IMR-90 (cell line): ENCODE measurements at regions not wholly inside any gene's neighbourhood (a gene's known extent, or its start where the extent isn't known, plus 50 kb on each side); places are given as distances from the start of the nearest gene placed in this dataset.
"Not testable (repeated sequence)": the region's sequence is repeated elsewhere in the genome, so short reads cannot be mapped to it uniquely, and the experiment has no call there.

Experiments used
- ATAC-seq: fragments of 200-7000 bp; cut with Tn5 transposase; 2 replicates; pipeline ENCODE4 v1.9.1; 2020; ENCODE audit warnings: low read depth, mild to moderate bottlenecking, moderate library complexity
- BruUV-seq: library from RNA; stranded (reverse); fragments of 400-500 nt; replicated peaks from 2 replicates; lab custom pipeline; 2021; lab: Mats Ljungman, UMichigan
- CTCF ChIA-PET: fragments of 300-600 bp; formaldehyde crosslinking; extraction: SDS; loops from one replicate; lab custom pipeline; 2021; ENCODE audit warnings: antibody characterized with exemption; lab: Yijun Ruan, JAX
- POLR2A ChIA-PET: fragments of 300-600 bp; sonication (Branson Sonifier 250); formaldehyde crosslinking; loops from one replicate; lab custom pipeline; 2022; ENCODE audit warnings: antibody characterized with exemption; ENCODE audit not compliant: unreplicated experiment; lab: Charles Lee
- DNase-seq: peaks from one replicate; pipeline ENCODE4 v3.0.0; 2013
- H2AFZ ChIP-seq: replicated peaks from 2 replicates; pipeline ENCODE3; 2013; ENCODE audit warnings: low read length, mild to moderate bottlenecking; ENCODE audit not compliant: poor library complexity
- H2AK5ac ChIP-seq: 2 replicates; pipeline ENCODE4 v1.6.1; 2013; ENCODE audit warnings: low read depth, low read length, inconsistent platforms
- H2AK9ac ChIP-seq: replicated peaks from 2 replicates; pipeline ENCODE3; 2013; ENCODE audit warnings: mild to moderate bottlenecking, low read depth, low read length, moderate library complexity; ENCODE audit not compliant: poor library complexity
- H2BK120ac ChIP-seq: 2 replicates; pipeline ENCODE4 v1.6.1; 2013; ENCODE audit warnings: low read depth, low read length, inconsistent platforms
- H2BK15ac ChIP-seq: 3 replicates; pipeline ENCODE4 v1.6.1; 2013; ENCODE audit warnings: low read depth, low read length, inconsistent platforms
- H2BK20ac ChIP-seq: 2 replicates; pipeline ENCODE4 v1.6.1; 2013; ENCODE audit warnings: low read depth, mild to moderate bottlenecking, inconsistent platforms, low read length, moderate library complexity
- H2BK5ac ChIP-seq: 2 replicates; pipeline ENCODE4 v1.6.1; 2013; ENCODE audit warnings: mild to moderate bottlenecking, low read depth, low read length, inconsistent platforms; ENCODE audit not compliant: poor library complexity, severe bottlenecking
- H3K14ac ChIP-seq: replicated peaks from 2 replicates; pipeline ENCODE4 v1.6.1; 2013; ENCODE audit warnings: low read depth, low read length, inconsistent platforms
- H3K18ac ChIP-seq: 2 replicates; pipeline ENCODE4 v1.6.1; 2013; ENCODE audit warnings: low read depth, low read length, control low read depth
- H3K23ac ChIP-seq: 2 replicates; pipeline ENCODE4 v1.6.1; 2013; ENCODE audit warnings: low read depth, low read length, inconsistent platforms
- H3K27ac ChIP-seq: 2 replicates; pipeline ENCODE4 v1.5.1; 2013; ENCODE audit warnings: mild to moderate bottlenecking, control low read depth, low read length; ENCODE audit not compliant: insufficient read depth
- H3K27me3 ChIP-seq: 2 replicates; pipeline ENCODE4 v1.6.1; 2013; ENCODE audit warnings: low read length; ENCODE audit not compliant: control insufficient read depth, insufficient read depth
- H3K36me3 ChIP-seq: 2 replicates; pipeline ENCODE4 v1.6.1; 2013; ENCODE audit warnings: low read length, mixed read lengths; ENCODE audit not compliant: control insufficient read depth, insufficient read depth
- H3K4ac ChIP-seq: 2 replicates; pipeline ENCODE4 v1.6.1; 2013; ENCODE audit warnings: low read depth, low read length, inconsistent platforms
- H3K4me1 ChIP-seq: 2 replicates; pipeline ENCODE4 v1.6.1; 2013; ENCODE audit warnings: low read length, mixed read lengths; ENCODE audit not compliant: control insufficient read depth, insufficient read depth
- H3K4me2 ChIP-seq: 2 replicates; pipeline ENCODE4 v1.6.1; 2013; ENCODE audit warnings: low read depth, mild to moderate bottlenecking, control low read depth, low read length, moderate library complexity
- H3K4me3 ChIP-seq: 2 replicates; pipeline ENCODE4 v1.5.1; 2013; ENCODE audit warnings: low read depth, mild to moderate bottlenecking, control low read depth, low read length, moderate library complexity; ENCODE audit not compliant: insufficient read depth
- H3K56ac ChIP-seq: 2 replicates; pipeline ENCODE4 v1.6.1; 2013; ENCODE audit warnings: low read length, inconsistent platforms; ENCODE audit not compliant: insufficient read depth; ENCODE audit errors: extremely low read depth
- H3K79me1 ChIP-seq, 2 experiments: 2 replicates each; pipeline ENCODE4 v1.6.1; 2013; ENCODE audit warnings: low read length in 2 of 2, inconsistent platforms in 1 of 2, low read depth in 1 of 2
- H3K9ac ChIP-seq: 2 replicates; pipeline ENCODE4 v1.6.1; 2013; ENCODE audit warnings: low read depth, low read length, control low read depth
- H3K9me1 ChIP-seq: 2 replicates; pipeline ENCODE4 v1.6.1; 2013; ENCODE audit warnings: low read length, inconsistent platforms; ENCODE audit not compliant: insufficient read depth
- H3K9me3 ChIP-seq: 2 replicates; pipeline ENCODE4 v1.6.1; 2013; ENCODE audit warnings: low read length; ENCODE audit not compliant: control insufficient read depth, insufficient read depth
- H4K20me1 ChIP-seq: 2 replicates; pipeline ENCODE4 v1.6.1; 2013; ENCODE audit warnings: low read length, inconsistent platforms; ENCODE audit not compliant: insufficient read depth
- H4K5ac ChIP-seq: 2 replicates; pipeline ENCODE4 v1.6.1; 2013; ENCODE audit warnings: mild to moderate bottlenecking, low read depth, low read length, control low read depth
- H4K8ac ChIP-seq, 2 experiments: 2 replicates each; pipeline ENCODE4 v1.6.1; 2013; ENCODE audit warnings: low read depth in 2 of 2, low read length in 2 of 2, control low read depth in 1 of 2, inconsistent platforms in 1 of 2
- H4K91ac ChIP-seq: 2 replicates; pipeline ENCODE4 v1.6.1; 2013; ENCODE audit warnings: low read depth, low read length, inconsistent platforms; ENCODE audit not compliant: insufficient read depth
- WGBS, 2 experiments: methylation state at CpG; one replicate each; pipeline versions ENCODE4 v1.1.5 to v1.1.7; 2013; ENCODE audit warnings: missing lambda C conversion rate in 2 of 2; ENCODE audit not compliant: insufficient read length in 1 of 2; ENCODE audit errors: extremely low coverage in 2 of 2; 5-methylcytosine and 5-hydroxymethylcytosine counted together
- dilution Hi-C: fragments of 300-500 bp; cut with HindIII; formaldehyde crosslinking; loops from one replicate; pipeline ENCODE4 v1.14.3; 2018; ENCODE audit warnings: low sequenced_read_pairs; ENCODE audit not compliant: unreplicated experiment
- in situ Hi-C: fragments of 300-500 bp; cut with MboI; formaldehyde crosslinking; loops from 3 replicates; pipeline ENCODE4 v1.14.3; 2019; ENCODE audit warnings: low sequenced_read_pairs, inconsistent platforms, mixed read lengths
- intact Hi-C: fragments of 100-400 bp; cut with micrococcal nuclease; formaldehyde crosslinking; loops from 2 replicates; pipeline ENCODE4 v1.10.0; 2022

GRCh38 chr6:11930834-11931233 is 81.3 kb upstream of the HIVEP1 start:
- H3K18ac ChIP-seq, H3K56ac ChIP-seq, H3K9me1 ChIP-seq, H3K4me2 ChIP-seq, ATAC-seq, H2AFZ ChIP-seq, H4K20me1 ChIP-seq, H4K5ac ChIP-seq, dilution Hi-C loops, H4K91ac ChIP-seq, H2AK9ac ChIP-seq, H3K4ac ChIP-seq, H2BK120ac ChIP-seq, H4K8ac ChIP-seq, H3K14ac ChIP-seq, H2AK5ac ChIP-seq, H3K27ac ChIP-seq, in situ Hi-C loops, H2BK20ac ChIP-seq, BruUV-seq, H3K9me3 ChIP-seq, H3K27me3 ChIP-seq, H2BK15ac ChIP-seq, intact Hi-C loops, POLR2A ChIA-PET, H3K79me1 ChIP-seq, H3K23ac ChIP-seq, H3K4me3 ChIP-seq, H2BK5ac ChIP-seq, H3K9ac ChIP-seq, DNase-seq, H3K36me3 ChIP-seq, H3K4me1 ChIP-seq: not testable (repeated sequence)
- WGBS, 2 experiments = no CpG with 5 or more reads among the region's 6 CpGs
- CTCF ChIA-PET = interaction anchor here (0.6 kb wide), 1 partner anchor 83 kb away, joined by 3 read pairs; no protein-coding TSS in a partner anchor
